ENCODE measurements at regions not wholly inside any gene's neighbourhood (a gene's known extent, or its start where the extent isn't known, plus 50 kb on each side); places are given as distances from the start of the nearest gene placed in this dataset.

GRCh38 chr2:235165136-235165535 is 213.3 kb downstream of the SH3BP4 start:
- H3K36me3 Mint-ChIP-seq, result no peaks in the 10 kb centered on the region
- no peak overlapping the region for H3K4me3 Mint-ChIP-seq
- ChIA-PET POLR2A (no interaction called here), CTCF (no interaction called here)
- H3K36me3 ChIP-seq (ENCODE audit: control insufficient read depth in 2 of 3, insufficient read depth in 3 of 3, low read length in 3 of 3), result no peaks in the 10 kb centered on the region
- H3K4me3 ChIP-seq (ENCODE audit: low read length), result no peak overlapping the region
- H3K27me3 Mint-ChIP-seq, result peaks cover 0 to 29% (median 14%) of the 10 kb centered on the region in 5 donors
- DNase-seq (no peak), ATAC-seq (no peak)
- H3K4me1 ChIP-seq (ENCODE audit: control insufficient read depth in 2 of 2, insufficient read depth in 2 of 2, low read length in 2 of 2), result no peaks in the 10 kb centered on the region
- H3K27ac ChIP-seq (ENCODE audit: low read depth, low read length), result no peak overlapping the region
- intact Hi-C loops (cut with micrococcal nuclease), result no loop called here
- H3K9me3 ChIP-seq (ENCODE audit: control insufficient read depth in 2 of 3, low read length in 3 of 3), result peaks cover 0 to 4% (median 0%) of the 10 kb centered on the region in 3 experiments
- H3K9me3 Mint-ChIP-seq, result peaks cover 0 to 6% (median 2%) of the 10 kb centered on the region in 11 donors
- no peaks in the 10 kb centered on the region for H3K27me3 ChIP-seq (ENCODE audit: control insufficient read depth in 2 of 2, insufficient read depth in 2 of 2, low read length in 2 of 2)
- no peak overlapping the region for H3K27ac Mint-ChIP-seq
- H3K4me1 Mint-ChIP-seq, result no peaks in the 10 kb centered on the region

- no peak overlapping the region for H3K4me3 Mint-ChIP-seq
- POLR2A ChIA-PET, result no interaction called here
- no peaks in the 10 kb centered on the region for H3K36me3 ChIP-seq (ENCODE audit: control insufficient read depth in 2 of 3, insufficient read depth in 3 of 3, low read length in 3 of 3)
- no peaks in the 10 kb centered on the region for H3K27me3 ChIP-seq (ENCODE audit: control insufficient read depth in 2 of 2, insufficient read depth in 2 of 2, low read length in 2 of 2)
- no peak for DNase-seq
- no peaks in the 10 kb centered on the region for H3K4me1 ChIP-seq (ENCODE audit: control insufficient read depth in 2 of 2, insufficient read depth in 2 of 2, low read length in 2 of 2)
- peaks cover 0 to 4% (median 0%) of the 10 kb centered on the region in 3 experiments for H3K9me3 ChIP-seq (ENCODE audit: control insufficient read depth in 2 of 3, low read length in 3 of 3)
- peaks cover 0 to 25% (median 14%) of the 10 kb centered on the region in 5 donors for H3K27me3 Mint-ChIP-seq
- ATAC-seq, result no peak
- intact Hi-C loops (cut with micrococcal nuclease), result no loop called here
- no peak overlapping the region for H3K27ac Mint-ChIP-seq
- H3K27ac ChIP-seq (ENCODE audit: low read depth, low read length), result no peak overlapping the region
- H3K4me3 ChIP-seq (ENCODE audit: low read length), result no peak overlapping the region
- H3K36me3 Mint-ChIP-seq, result no peaks in the 10 kb centered on the region
- H3K9me3 Mint-ChIP-seq, result peaks cover 0 to 6% (median 2%) of the 10 kb centered on the region in 11 donors
- H3K4me1 Mint-ChIP-seq, result no peaks in the 10 kb centered on the region
- CTCF ChIA-PET, result no interaction called here
Measured at GRCh38 chr2:235165631-235166030, 213.8 kb downstream of the SH3BP4 start.

DNA sequence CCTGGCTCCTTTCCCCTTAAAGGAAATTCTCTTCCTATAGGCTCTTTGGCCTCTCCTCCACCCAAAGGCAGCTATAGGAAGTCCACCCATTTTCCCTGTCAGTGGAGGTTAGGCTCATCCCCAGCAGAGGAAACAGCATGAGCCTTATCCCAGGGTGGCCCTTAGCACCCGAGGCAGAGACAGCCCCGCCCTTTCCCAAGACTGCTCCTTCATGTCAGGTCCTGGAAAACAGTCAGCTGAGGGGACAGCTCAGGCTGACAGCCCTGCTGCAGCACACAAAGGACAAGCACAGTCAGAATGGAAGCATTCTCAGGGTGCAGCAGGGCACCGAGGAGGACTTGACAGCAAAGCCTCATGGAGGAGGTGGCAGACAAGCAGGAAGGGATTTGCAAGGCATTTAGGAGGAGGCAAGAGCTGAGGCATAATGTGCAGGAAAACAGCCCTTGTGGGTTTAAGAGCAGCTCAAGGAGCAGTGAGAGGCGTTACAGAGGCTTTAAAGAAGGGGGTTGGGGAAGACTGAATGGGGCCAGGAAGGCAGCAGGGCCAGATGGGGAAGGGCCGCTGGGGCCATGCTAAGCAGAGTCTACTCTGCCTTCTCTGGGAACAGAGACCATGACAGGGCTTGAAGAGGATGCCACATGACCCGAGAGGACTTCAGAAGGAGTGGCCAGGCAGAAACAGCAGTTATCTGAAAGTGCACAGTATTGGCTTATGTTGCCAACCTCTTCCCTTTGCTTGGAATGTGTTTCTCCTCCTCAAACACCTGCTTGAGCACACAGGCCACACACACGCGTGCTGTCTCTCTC is 216.6 kb downstream of the SH3BP4 start:
- DNase-seq (no peak), ATAC-seq (no peak)
- ChIA-PET POLR2A (no interaction called here), CTCF (no interaction called here)
- Histone ChIP-seq H3K4me3 (ENCODE audit: low read length) (no peak overlapping the region), H3K36me3 (ENCODE audit: control insufficient read depth in 2 of 3, insufficient read depth in 3 of 3, low read length in 3 of 3) (no peaks in the 10 kb centered on the region), H3K4me1 (ENCODE audit: control insufficient read depth in 2 of 2, insufficient read depth in 2 of 2, low read length in 2 of 2) (no peaks in the 10 kb centered on the region), H3K27me3 (ENCODE audit: control insufficient read depth in 2 of 2, insufficient read depth in 2 of 2, low read length in 2 of 2) (no peaks in the 10 kb centered on the region), H3K9me3 (ENCODE audit: control insufficient read depth in 2 of 3, low read length in 3 of 3) (peaks cover 0 to 4% (median 0%) of the 10 kb centered on the region in 3 experiments), H3K27ac (ENCODE audit: low read depth, low read length) (no peak overlapping the region)
- Mint-ChIP-seq H3K4me3 (no peak overlapping the region), H3K4me1 (no peaks in the 10 kb centered on the region), H3K36me3 (no peaks in the 10 kb centered on the region), H3K27ac (no peak overlapping the region), H3K27me3 (peaks cover 0 to 22% (median 8%) of the 10 kb centered on the region in 5 donors), H3K9me3 (peaks cover 0 to 6% (median 2%) of the 10 kb centered on the region in 11 donors)
- intact Hi-C loops (cut with micrococcal nuclease), result no loop called here

GRCh38 chr2:235170016-235170415 is 218.2 kb downstream of the SH3BP4 start:
- Mint-ChIP-seq H3K4me1 (no peaks in the 10 kb centered on the region), H3K27ac (no peak overlapping the region), H3K27me3 (peaks cover 0 to 32% (median 17%) of the 10 kb centered on the region in 5 donors), H3K9me3 (peaks cover 0 to 6% (median 2%) of the 10 kb centered on the region in 11 donors), H3K4me3 (no peak overlapping the region), H3K36me3 (no peaks in the 10 kb centered on the region)
- no peak overlapping the region for H3K27ac ChIP-seq (ENCODE audit: low read depth, low read length)
- H3K27me3 ChIP-seq (ENCODE audit: control insufficient read depth in 2 of 2, insufficient read depth in 2 of 2, low read length in 2 of 2), result no peaks in the 10 kb centered on the region
- peaks cover 0 to 4% (median 0%) of the 10 kb centered on the region in 3 experiments for H3K9me3 ChIP-seq (ENCODE audit: control insufficient read depth in 2 of 3, low read length in 3 of 3)
- H3K36me3 ChIP-seq (ENCODE audit: control insufficient read depth in 2 of 3, insufficient read depth in 3 of 3, low read length in 3 of 3), result no peaks in the 10 kb centered on the region
- intact Hi-C loops (cut with micrococcal nuclease), result no loop called here
- no peak overlapping the region for H3K4me3 ChIP-seq (ENCODE audit: low read length)
- H3K4me1 ChIP-seq (ENCODE audit: control insufficient read depth in 2 of 2, insufficient read depth in 2 of 2, low read length in 2 of 2), result no peaks in the 10 kb centered on the region
- ChIA-PET POLR2A (no interaction called here), CTCF (no interaction called here)
- DNase-seq (no peak), ATAC-seq (no peak)

DNA sequence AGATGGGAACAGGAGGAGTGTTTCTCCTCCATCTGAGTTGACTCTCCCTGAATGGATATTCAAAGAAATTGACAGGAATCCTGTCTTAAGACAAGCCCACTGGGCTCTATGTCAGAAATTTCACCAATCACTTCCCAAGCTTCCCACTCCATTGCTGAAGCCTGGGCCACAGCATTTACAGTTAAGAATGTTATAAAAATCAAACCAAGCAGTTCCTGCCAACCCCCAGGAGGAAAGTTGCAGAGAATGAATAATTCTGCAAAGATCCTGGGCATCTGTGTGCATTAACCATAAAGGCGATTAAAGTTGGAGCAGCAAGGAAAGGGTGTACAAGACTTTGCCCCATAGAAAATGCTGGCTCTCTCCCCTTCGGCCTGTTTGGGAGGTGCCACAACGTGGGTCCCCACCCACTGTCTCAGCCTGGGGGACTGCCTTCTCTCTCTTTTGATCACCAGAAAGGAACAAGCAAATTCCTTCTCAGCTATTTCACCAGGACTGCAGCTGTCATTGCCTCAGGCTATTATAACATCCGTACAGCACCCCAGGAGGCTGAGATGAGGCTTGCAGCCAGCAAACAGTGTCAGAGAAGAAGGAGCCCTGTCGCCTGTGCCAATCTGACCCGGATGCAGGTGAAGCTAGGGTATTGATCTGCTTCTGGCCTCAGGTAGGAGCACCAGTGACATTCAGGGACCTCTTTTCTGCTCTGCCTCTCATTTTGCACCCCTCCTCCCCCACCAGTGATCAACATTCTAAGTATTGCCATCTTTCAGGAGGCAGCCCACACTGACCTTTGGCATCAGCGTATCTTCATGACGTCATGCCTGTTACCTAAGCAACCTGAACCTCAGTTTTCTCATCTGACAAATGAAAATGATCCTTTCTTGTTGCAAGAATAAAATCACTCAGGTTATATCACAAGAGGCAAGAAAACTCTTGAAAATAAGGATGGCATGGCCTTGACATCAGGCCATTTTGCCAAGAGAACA is 219.0 kb downstream of the SH3BP4 start:
- intact Hi-C loops (cut with micrococcal nuclease), result no loop called here
- no peak for ATAC-seq
- no peak for DNase-seq

GRCh38 chr2:235171550-235172031 is 219.8 kb downstream of the SH3BP4 start:
- Histone ChIP-seq H3K4me1 (ENCODE audit: control insufficient read depth in 2 of 2, insufficient read depth in 2 of 2, low read length in 2 of 2) (no peaks in the 10 kb centered on the region), H3K9me3 (ENCODE audit: control insufficient read depth in 2 of 3, low read length in 3 of 3) (peaks cover 0 to 4% (median 0%) of the 10 kb centered on the region in 3 experiments), H3K36me3 (ENCODE audit: control insufficient read depth in 2 of 3, insufficient read depth in 3 of 3, low read length in 3 of 3) (no peaks in the 10 kb centered on the region), H3K27ac (ENCODE audit: low read depth, low read length) (no peak overlapping the region), H3K27me3 (ENCODE audit: control insufficient read depth in 2 of 2, insufficient read depth in 2 of 2, low read length in 2 of 2) (no peaks in the 10 kb centered on the region), H3K4me3 (ENCODE audit: low read length) (no peak overlapping the region)
- ChIA-PET CTCF (no interaction called here), POLR2A (no interaction called here)
- DNase-seq (no peak), ATAC-seq (no peak)
- Mint-ChIP-seq H3K27me3 (peaks cover 0 to 38% (median 20%) of the 10 kb centered on the region in 5 donors), H3K27ac (no peak overlapping the region), H3K4me1 (no peaks in the 10 kb centered on the region), H3K36me3 (peaks cover 0 to 3% (median 0%) of the 10 kb centered on the region in 5 donors), H3K9me3 (peaks cover 0 to 6% (median 4%) of the 10 kb centered on the region in 11 donors), H3K4me3 (no peak overlapping the region)
- intact Hi-C loops (cut with micrococcal nuclease), result no loop called here

More for the DNA sequence above, 219.0 kb downstream of the SH3BP4 start:
- POLR2A ChIA-PET, result no interaction called here
- Mint-ChIP-seq H3K4me3 (no peak overlapping the region), H3K27me3 (peaks cover 0 to 34% (median 16%) of the 10 kb centered on the region in 5 donors), H3K4me1 (no peaks in the 10 kb centered on the region), H3K9me3 (peaks cover 0 to 6% (median 2%) of the 10 kb centered on the region in 11 donors), H3K27ac (no peak overlapping the region), H3K36me3 (no peaks in the 10 kb centered on the region)
- CTCF ChIA-PET, result no interaction called here
- no peak overlapping the region for H3K27ac ChIP-seq (ENCODE audit: low read depth, low read length)
- no peaks in the 10 kb centered on the region for H3K4me1 ChIP-seq (ENCODE audit: control insufficient read depth in 2 of 2, insufficient read depth in 2 of 2, low read length in 2 of 2)
- no peaks in the 10 kb centered on the region for H3K36me3 ChIP-seq (ENCODE audit: control insufficient read depth in 2 of 3, insufficient read depth in 3 of 3, low read length in 3 of 3)
- peaks cover 0 to 4% (median 0%) of the 10 kb centered on the region in 3 experiments for H3K9me3 ChIP-seq (ENCODE audit: control insufficient read depth in 2 of 3, low read length in 3 of 3)
- no peaks in the 10 kb centered on the region for H3K27me3 ChIP-seq (ENCODE audit: control insufficient read depth in 2 of 2, insufficient read depth in 2 of 2, low read length in 2 of 2)
- no peak overlapping the region for H3K4me3 ChIP-seq (ENCODE audit: low read length)
